Neural crest cell (in vitro differentiated cells): ENCODE measurements at regions not wholly inside any gene's neighbourhood (a gene's known extent, or its start where the extent isn't known, plus 50 kb on each side); places are given as distances from the start of the nearest gene placed in this dataset.
A peak's percentile ranks its signal among the peaks of the same experiment; 100 is the strongest.

Source experiments
- DNase-seq: peaks from one replicate; pipeline ENCODE4 v3.0.0; 2021; ENCODE audit warnings: low read depth, mixed read lengths, low spot score
- H3K27ac Mint-ChIP-seq: one replicate; pipeline ENCODE4 v1.8.0; 2021; ENCODE audit warnings: mild to moderate bottlenecking, mixed read lengths; ENCODE audit not compliant: unreplicated experiment
- H3K27me3 Mint-ChIP-seq: 2 replicates; pipeline ENCODE4 v1.8.0; 2021; ENCODE audit warnings: low read depth, mild to moderate bottlenecking, mixed read lengths
- H3K36me3 Mint-ChIP-seq: 2 replicates; pipeline ENCODE4 v1.8.0; 2021; ENCODE audit warnings: low read depth, mild to moderate bottlenecking, mixed read lengths
- H3K4me1 Mint-ChIP-seq: 2 replicates; pipeline ENCODE4 v1.8.0; 2021; ENCODE audit warnings: mixed read lengths
- H3K4me3 Mint-ChIP-seq: one replicate; pipeline ENCODE4 v1.8.0; 2021; ENCODE audit warnings: mild to moderate bottlenecking, mixed read lengths
- H3K9me3 Mint-ChIP-seq: 2 replicates; pipeline ENCODE4 v1.8.0; 2021; ENCODE audit warnings: mixed read lengths
- TF ChIP-seq, protein P1 (sequence below): fragments of 200-600 bp; sonication (generic); conservative IDR thresholded peaks from 2 replicates; pipeline ENCODE4 v1.5.0; 2021; ENCODE audit warnings: antibody characterized with exemption, mild to moderate bottlenecking

DNA sequence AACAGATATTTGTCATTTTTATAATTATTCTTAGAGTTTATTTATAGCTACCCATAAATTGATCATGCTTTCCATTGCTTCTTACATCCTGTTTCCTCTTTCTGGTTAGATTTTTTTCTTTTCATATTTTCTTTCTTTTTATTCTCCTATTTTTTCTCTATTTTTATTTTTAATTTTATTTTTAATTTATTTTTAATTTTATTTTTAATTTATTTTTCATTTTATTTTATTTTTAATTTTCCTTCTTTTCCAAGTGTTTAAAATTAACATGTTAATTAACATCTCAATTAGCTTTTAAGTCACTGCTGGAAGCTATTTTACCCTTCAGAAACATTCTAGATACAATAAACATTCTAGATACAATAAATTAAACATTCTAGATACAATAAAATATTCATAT is 269.6 kb downstream of the B3GLCT start:
- no peak overlapping the region for H3K4me3 Mint-ChIP-seq
- no peaks in the 10 kb centered on the region for H3K36me3 Mint-ChIP-seq
- no peaks in the 10 kb centered on the region for H3K9me3 Mint-ChIP-seq
- DNase-seq, result no peak
- H3K4me1 Mint-ChIP-seq, result peaks cover 9% of the 10 kb centered on the region
- TF ChIP-seq, protein P1, sequence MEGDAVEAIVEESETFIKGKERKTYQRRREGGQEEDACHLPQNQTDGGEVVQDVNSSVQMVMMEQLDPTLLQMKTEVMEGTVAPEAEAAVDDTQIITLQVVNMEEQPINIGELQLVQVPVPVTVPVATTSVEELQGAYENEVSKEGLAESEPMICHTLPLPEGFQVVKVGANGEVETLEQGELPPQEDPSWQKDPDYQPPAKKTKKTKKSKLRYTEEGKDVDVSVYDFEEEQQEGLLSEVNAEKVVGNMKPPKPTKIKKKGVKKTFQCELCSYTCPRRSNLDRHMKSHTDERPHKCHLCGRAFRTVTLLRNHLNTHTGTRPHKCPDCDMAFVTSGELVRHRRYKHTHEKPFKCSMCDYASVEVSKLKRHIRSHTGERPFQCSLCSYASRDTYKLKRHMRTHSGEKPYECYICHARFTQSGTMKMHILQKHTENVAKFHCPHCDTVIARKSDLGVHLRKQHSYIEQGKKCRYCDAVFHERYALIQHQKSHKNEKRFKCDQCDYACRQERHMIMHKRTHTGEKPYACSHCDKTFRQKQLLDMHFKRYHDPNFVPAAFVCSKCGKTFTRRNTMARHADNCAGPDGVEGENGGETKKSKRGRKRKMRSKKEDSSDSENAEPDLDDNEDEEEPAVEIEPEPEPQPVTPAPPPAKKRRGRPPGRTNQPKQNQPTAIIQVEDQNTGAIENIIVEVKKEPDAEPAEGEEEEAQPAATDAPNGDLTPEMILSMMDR, result no peak
- H3K27ac Mint-ChIP-seq, result no peak overlapping the region
- no peaks in the 10 kb centered on the region for H3K27me3 Mint-ChIP-seq

DNA sequence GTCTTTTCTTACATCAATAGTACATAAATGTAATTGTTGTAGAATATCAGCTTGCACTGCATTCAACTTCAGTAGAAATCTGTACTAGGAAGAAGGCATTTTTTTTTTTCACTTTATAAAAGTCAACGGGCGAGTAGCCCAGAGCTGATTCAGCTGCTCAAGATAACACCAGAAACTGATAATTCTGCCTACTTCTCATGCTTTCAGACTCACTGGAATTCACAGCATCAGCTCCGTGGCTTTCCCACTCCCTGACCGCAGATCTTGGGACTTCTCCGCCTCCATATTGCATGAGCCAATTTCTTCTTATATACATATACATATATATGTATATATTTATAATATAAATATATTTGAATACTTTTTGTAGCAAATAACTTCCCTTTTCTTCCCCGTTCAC is 263.1 kb upstream of the RXFP2 start:
- Mint-ChIP-seq H3K9me3 (no peaks in the 10 kb centered on the region), H3K27ac (no peak overlapping the region), H3K36me3 (no peaks in the 10 kb centered on the region), H3K4me1 (no peaks in the 10 kb centered on the region), H3K27me3 (no peaks in the 10 kb centered on the region), H3K4me3 (no peak overlapping the region)
- TF ChIP-seq, protein P1, result no peak
- no peak for DNase-seq

DNA sequence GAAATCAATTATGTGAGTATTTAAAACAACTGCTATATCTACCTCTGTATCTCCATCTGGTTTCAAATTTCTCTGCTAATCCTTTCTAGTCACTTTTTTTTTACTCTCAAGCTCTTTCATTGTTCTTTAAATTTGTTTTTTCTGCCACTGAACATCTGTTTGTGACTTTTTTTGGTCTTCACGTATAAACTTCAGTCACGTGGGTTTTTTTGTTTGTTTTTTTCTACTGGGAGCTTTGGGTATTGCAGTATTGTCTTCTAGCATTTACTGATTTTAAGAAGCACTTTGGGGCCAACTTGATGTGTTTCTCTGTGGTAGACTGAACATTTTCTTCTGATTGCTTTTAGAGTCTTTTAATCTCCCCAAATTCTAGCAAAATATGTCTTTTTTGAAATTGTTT is 262.6 kb upstream of the RXFP2 start:
- Mint-ChIP-seq H3K27ac (no peak overlapping the region), H3K36me3 (no peaks in the 10 kb centered on the region), H3K4me3 (no peak overlapping the region), H3K27me3 (no peaks in the 10 kb centered on the region), H3K9me3 (no peaks in the 10 kb centered on the region), H3K4me1 (no peaks in the 10 kb centered on the region)
- DNase-seq, result no peak
- TF ChIP-seq, protein P1, result peak; percentile 50

DNA sequence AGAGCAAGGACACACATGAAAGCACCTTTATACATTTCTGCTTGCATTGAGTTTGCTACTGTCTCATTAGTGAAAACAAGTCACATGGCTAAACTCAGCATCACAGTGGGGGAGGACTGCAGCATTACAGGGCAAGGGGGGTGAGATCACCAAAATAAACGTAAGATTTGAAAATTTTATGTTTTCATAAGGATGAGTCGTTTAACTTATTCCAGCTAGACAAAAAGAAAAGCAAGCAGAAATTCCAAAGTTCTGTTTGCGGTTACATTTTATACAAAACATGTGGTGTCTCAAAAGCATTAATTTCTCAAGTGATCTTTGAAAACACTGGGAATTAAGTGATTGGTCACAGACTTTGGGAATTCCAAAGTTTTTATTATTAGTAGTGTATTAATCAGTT is 261.4 kb upstream of the RXFP2 start:
- Mint-ChIP-seq H3K27me3 (no peaks in the 10 kb centered on the region), H3K9me3 (no peaks in the 10 kb centered on the region), H3K36me3 (no peaks in the 10 kb centered on the region), H3K27ac (no peak overlapping the region), H3K4me3 (no peak overlapping the region), H3K4me1 (no peaks in the 10 kb centered on the region)
- TF ChIP-seq, protein P1, result no peak
- no peak for DNase-seq

DNA sequence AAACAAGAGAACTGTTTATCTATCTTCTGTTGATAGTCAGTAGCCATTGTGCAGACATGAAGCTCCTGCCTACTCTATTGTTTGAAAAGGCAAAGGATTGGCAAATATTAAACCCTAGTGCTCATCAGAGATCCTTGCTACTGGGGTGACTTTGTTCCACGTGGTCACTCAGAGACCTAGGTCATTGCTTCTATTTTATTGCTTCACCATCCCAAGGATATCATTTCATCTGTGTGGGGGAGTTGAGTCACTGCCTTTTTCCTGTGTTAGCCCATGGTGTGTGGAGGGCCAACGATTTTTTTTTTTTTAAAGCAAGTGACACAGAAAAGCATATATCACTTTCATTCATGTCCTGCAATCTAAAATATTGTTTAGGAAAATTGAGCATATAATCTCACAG is 254.1 kb upstream of the RXFP2 start:
- TF ChIP-seq, protein P1, result no peak
- DNase-seq, result no peak
- H3K4me1 Mint-ChIP-seq, result no peaks in the 10 kb centered on the region
- no peak overlapping the region for H3K4me3 Mint-ChIP-seq
- no peaks in the 10 kb centered on the region for H3K9me3 Mint-ChIP-seq
- no peak overlapping the region for H3K27ac Mint-ChIP-seq
- no peaks in the 10 kb centered on the region for H3K36me3 Mint-ChIP-seq
- H3K27me3 Mint-ChIP-seq, result no peaks in the 10 kb centered on the region

DNA sequence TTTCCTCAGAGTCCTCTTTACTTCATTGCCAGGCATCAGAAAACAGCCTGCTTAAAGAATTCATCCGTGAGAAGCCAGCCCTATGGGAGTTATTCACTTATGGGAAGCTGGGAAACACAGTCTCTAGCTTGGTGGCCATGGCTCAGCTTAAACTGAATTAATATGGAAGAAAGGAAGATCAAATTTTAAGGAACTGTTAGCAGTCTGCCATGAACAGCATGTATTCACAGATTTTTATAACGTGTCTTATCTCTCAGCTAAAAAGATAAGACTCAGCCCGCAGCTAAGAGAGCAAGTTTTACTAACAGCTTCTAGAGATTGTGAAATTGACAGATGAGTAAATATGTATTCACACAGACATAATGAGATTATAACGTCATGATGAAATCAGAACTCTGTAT is 253.7 kb upstream of the RXFP2 start:
- H3K27ac Mint-ChIP-seq, result no peak overlapping the region
- no peak overlapping the region for H3K4me3 Mint-ChIP-seq
- no peak for DNase-seq
- H3K27me3 Mint-ChIP-seq, result no peaks in the 10 kb centered on the region
- H3K36me3 Mint-ChIP-seq, result no peaks in the 10 kb centered on the region
- H3K9me3 Mint-ChIP-seq, result no peaks in the 10 kb centered on the region
- no peaks in the 10 kb centered on the region for H3K4me1 Mint-ChIP-seq
- TF ChIP-seq, protein P1, result no peak
